NCI-H146 treated with DMSO at 0.1 percent for 48 hours (cell line): ENCODE measurements at regions not wholly inside any gene's neighbourhood (a gene's known extent, or its start where the extent isn't known, plus 50 kb on each side); places are given as distances from the start of the nearest gene placed in this dataset.

Source experiments
- DNase-seq: peaks from one replicate; lab custom pipeline; 2025; ENCODE audit not compliant: unreplicated experiment; lab: John Stamatoyannopoulos, UW

DNA sequence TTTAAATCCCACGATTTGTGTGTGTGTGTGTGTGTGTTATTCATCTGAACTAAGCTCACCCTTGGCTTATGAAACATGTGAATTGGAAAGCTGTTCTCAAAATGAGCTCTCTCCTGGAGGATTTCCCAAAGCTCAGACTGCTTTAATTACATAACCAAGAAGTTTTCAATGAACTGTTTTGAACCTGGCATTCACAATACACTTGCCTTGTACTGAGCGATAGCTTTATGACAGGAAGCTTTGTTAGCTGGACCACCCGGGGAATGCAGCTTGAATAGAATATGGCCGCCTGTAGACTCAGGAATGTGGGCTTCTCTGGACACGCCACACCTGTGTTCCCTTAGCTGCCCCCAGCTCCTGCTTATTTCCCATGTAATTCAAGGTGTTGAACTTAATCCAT lies 71.4 kb upstream of the PREP start:
- DNase-seq: no peak

DNA sequence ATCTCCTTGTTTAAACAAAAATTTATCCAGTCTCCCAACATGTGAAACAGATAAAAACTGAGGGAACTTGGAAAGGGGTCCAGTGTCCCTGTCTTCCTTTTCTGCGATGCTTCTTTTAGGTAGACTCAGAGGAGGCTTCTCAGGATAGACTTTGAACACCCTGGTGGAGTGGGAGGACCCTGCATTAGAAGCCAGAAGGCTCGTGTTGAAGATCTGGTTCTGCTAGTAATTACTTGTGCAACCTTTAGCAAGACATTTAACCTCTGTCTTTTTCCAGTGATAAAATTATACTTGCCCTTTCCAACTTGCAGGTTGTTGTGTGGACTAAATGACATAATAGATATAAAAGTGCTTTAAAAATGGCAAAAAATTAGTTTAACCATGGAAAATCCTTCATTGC lies 67.1 kb upstream of the PREP start:
- no peak for DNase-seq

DNA sequence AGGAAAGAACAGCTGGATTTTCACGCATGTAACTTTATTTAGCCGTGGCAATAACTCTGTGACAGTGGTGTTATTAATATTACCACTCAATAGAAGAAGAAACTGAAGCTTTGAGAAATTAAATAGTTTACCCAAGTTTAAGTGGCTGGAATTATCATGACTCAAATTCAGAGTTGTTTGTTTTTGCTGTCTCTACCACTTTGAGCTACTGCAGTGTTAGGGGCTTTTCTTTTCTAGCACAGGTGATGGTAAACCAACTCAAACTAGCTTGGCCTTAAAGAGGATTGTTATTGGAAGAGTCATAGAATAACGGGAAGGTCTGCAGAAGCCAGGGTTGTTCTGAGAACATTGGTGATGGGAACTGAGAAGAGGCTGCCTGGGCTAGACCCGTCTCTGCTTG lies 66.0 kb upstream of the PREP start:
- no peak for DNase-seq

DNA sequence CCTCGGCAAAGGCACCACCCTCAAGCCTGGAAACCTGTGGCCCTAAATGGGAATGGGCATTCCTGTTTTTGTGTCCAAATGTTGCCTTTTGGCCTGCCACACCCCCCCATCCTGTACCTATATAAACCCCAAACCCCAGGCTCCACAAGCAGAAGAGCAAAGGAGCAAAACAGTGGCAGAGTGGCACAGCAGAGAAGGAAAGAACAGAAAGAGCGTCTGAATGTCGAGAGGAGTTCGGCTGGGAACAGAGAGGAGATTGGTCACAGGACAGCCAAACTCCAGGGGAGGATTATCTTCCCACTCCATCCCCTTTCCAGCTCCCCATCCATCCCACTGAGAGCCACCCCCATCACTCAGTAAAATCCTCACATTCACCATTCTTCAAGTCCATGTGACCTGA lies 58.0 kb upstream of the PREP start:
- no peak for DNase-seq

GRCh38 chr6:105459864-105460263 lies 57.0 kb upstream of the PREP start:
- DNase-seq: no peak

DNA sequence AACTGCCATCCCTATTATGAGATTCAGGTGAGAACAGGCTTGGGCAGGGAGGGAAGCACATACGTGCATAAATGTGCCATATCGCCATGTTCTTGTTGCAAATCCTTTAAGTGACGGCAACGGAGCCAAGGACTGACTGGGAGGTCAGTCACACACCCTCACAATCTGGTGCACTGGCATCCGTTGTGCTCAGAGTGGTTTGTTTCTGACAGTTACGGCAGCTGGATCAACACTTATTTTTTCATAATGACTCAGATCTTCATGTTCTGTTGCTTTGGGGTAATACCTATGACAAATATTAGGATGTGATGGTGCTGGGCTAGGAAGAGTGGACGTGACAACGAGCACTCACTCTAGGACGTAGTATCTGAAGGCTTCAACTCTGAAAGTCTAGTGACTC lies 56.2 kb upstream of the PREP start:
- no peak for DNase-seq

DNA sequence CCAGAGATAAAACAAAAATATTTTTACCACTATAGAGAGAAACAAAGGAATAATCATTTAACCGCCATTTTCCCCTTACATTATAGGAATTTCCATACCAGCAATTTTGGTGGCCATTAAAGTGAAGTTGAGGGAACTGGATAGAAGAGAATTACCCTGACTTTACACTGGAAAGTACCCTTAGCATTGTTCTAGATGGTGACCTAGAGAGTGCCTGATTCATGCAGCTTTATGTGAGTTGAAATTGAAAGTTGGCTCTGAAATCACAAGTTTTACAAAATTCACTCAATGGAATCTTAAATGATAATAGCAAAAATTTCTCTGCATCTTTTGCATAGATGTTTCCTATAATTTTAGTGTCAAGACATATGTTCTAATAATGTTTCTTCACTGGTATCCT lies 55.7 kb upstream of the PREP start:
- DNase-seq: no peak

- no peak for DNase-seq
Measured at GRCh38 chr6:105458084-105458483, 55.2 kb upstream of the PREP start.

DNA sequence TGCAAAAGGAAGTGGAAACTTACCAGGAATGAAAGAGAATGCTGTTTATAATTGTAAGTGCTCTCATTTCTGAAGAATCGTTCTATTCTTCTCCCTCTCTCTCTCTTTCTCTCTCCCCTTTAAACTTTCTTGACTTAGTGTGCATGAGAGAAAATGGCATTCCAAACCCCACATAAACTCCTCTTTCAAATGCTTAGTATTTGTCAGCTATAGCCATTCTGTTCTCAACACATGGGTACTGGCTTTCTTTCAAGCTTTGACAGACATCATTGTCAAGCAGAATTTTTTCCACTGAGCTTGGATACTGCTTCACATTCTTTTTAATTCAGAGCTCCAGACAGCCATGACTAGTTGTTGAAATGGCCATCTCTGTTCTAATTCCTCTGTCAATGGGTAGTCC lies 51.1 kb upstream of the PREP start:
- DNase-seq: no peak

DNA sequence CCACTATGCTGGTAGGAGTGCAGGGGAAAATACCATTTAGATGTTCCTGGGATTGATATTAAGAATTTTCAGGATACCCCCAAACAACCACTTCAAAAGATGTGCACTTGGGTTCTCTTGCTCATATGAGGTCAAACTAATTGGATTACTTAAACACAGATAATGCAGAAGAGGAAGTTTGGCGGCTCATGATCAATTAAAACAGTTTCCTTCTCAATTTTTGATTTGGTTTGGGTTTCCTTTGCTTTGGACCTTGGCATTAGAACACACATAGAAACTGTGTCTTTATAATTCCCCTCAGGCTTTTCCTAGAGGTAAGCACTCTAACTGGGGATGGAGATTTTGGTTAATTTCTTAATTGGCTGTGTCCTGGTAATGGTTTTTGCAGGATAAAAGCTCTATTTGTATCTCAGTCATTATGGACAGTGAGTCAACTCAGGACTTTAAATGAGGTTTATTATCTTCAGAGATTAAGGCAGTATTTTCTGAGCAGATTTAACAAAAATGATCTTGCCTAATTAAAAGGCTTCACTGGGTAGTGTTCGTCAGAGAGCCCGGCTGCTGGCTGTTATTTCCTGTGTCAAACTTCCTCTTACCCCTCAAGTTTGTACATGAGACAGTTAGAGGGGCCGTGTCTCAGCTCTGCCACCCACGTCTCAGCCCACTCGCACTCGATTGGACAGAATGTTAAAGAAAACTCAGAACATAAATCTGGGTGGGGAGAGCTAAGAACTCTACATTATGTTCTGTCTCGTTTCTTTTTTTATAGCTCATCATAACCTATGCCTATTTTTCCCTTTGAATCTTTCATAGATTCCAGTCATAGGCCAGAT lies 50.3 kb upstream of the PREP start:
- no peak for DNase-seq
